C4-2B (cell line): ENCODE measurements at regions not wholly inside any gene's neighbourhood (a gene's known extent, or its start where the extent isn't known, plus 50 kb on each side); places are given as distances from the start of the nearest gene placed in this dataset.

ENCODE experiments used
- H3K27ac ChIP-seq: fragments of 450-650 bp; 2 replicates; pipeline ENCODE4 v1.5.1; 2017
- ZFX ChIP-seq: fragments of 450-650 bp; IDR thresholded peaks from 2 replicates; pipeline ENCODE4 v1.6.1; 2017
- TF ChIP-seq, protein P1 (sequence below): fragments of 450-650 bp; conservative IDR thresholded peaks from 2 replicates; pipeline ENCODE4 v1.5.1; 2017; ENCODE audit warnings: mild to moderate bottlenecking

DNA sequence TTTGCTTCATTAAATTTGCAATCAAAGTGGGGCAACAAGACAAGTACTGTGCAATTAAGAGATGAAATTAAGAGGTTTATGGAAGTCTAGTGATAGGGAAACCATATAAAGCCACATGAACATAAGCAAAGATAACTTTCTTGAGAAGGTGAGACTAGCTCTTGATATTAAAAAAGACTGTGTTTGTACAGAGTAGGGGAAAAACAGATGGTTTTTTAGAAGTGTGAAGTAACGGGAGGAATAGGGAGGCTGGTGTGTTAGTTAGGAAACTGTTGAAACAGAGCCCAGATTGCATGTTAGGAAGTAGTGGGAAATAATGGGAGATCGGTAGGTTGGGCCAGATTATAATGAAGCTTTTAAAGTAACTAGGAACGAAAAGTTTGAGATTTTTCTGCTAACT, 149.8 kb upstream of the FREM2 start:
- H3K27ac ChIP-seq, result no peak overlapping the region
- no peak for TF ChIP-seq ZFX
- TF ChIP-seq, protein P1, sequence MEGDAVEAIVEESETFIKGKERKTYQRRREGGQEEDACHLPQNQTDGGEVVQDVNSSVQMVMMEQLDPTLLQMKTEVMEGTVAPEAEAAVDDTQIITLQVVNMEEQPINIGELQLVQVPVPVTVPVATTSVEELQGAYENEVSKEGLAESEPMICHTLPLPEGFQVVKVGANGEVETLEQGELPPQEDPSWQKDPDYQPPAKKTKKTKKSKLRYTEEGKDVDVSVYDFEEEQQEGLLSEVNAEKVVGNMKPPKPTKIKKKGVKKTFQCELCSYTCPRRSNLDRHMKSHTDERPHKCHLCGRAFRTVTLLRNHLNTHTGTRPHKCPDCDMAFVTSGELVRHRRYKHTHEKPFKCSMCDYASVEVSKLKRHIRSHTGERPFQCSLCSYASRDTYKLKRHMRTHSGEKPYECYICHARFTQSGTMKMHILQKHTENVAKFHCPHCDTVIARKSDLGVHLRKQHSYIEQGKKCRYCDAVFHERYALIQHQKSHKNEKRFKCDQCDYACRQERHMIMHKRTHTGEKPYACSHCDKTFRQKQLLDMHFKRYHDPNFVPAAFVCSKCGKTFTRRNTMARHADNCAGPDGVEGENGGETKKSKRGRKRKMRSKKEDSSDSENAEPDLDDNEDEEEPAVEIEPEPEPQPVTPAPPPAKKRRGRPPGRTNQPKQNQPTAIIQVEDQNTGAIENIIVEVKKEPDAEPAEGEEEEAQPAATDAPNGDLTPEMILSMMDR, result no peak

DNA sequence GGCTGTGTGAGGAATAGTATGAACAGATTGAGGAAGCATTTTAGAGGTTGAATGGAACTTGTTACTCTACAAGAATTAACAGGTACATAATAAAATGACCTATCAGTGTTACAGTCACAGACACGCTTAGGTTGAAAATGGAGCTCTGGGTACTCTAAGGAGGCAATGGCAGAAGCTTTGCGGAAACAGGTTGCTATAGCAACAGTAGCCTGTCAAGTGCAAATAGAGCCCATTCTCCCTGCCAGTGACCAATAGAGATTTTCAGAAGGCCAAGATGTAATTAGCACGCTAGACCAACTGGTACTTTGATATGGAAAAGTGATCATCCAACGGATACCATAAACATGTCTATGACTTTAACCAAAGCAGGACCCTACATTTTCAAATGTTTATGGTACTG, 148.5 kb upstream of the FREM2 start:
- no peak overlapping the region for H3K27ac ChIP-seq
- no peak for TF ChIP-seq ZFX
- TF ChIP-seq, protein P1, result no peak

DNA sequence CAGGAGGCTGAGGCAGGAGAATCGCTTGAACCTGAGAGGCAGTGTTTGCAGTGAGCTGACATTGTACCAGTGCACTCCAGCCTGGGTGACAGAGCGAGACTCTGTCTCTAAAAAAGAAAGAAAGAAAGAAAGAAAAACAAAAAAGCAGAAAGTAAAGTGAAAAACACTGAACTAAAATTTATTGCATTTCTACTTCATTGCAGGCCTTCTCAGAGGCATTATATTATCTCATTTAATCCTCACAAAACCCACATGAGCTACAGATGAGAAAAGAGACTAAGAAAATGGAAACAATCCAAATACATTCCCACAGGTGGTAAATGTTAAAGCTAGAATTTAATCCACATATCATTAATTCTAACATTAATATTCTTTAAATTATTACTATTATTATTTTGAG, 147.2 kb upstream of the FREM2 start:
- H3K27ac ChIP-seq, result no peak overlapping the region
- TF ChIP-seq, protein P1, result no peak

DNA sequence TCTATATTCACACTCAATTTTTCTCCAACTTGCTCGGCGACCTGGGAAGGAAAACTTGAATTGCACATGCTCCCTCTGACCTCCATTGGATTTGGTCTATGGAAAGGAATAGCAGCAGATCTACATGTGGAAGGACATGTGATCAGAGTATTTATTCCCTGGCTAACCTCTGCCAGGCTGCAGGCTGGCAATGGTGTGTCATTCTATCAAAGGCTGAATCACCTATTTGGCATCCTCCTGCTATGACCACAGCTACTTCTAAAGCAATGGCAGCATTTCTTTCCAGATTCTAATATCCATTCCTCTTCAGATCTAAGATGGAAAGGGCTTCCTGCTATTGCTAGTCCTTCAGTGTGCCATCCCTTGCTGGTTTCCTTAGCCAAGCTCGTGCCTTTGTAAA, 144.3 kb upstream of the FREM2 start:
- TF ChIP-seq, protein P1, result no peak
- no peak for TF ChIP-seq ZFX
- H3K27ac ChIP-seq, result no peak overlapping the region

DNA sequence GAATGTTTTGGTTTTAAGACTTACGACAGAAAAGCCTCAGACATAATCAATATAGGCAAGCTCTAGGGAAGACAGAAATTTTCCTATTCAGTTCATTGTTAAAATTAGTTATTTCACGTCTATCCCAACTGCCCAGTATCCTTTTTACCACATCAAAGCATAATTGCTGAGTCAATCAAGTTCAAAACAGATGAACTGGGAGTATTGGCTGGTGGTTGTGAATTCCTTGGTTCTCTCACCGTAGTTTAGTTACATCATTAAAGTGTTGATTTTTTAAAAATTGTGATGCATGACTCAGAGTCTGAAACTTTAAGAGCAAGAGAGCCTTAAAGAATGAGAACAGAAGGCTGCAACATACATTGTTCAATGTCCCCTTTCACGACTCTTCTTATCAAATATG, 143.3 kb upstream of the FREM2 start:
- TF ChIP-seq ZFX, result no peak
- TF ChIP-seq, protein P1, result no peak
- H3K27ac ChIP-seq, result no peak overlapping the region

DNA sequence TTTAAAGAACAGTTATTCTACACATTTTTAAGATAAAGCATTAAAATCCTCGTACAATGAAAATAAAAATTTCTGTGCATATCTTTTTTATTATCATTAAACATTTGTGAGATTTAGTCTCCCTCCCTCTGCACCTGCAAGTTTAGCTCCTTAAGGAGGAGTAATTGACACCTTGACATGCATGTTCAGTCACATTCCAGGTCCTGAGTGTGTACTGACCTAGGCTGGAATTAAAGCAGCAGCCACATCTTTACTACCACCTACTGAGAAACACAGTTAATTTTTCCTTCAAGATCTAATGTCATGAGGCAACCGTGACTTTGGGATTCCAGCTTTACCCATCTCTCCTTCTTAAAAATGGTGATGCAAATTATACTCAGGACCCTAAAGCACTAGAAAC, 123.1 kb upstream of the FREM2 start:
- H3K27ac ChIP-seq, result no peak overlapping the region
- TF ChIP-seq, protein P1, result no peak
- TF ChIP-seq ZFX, result no peak

DNA sequence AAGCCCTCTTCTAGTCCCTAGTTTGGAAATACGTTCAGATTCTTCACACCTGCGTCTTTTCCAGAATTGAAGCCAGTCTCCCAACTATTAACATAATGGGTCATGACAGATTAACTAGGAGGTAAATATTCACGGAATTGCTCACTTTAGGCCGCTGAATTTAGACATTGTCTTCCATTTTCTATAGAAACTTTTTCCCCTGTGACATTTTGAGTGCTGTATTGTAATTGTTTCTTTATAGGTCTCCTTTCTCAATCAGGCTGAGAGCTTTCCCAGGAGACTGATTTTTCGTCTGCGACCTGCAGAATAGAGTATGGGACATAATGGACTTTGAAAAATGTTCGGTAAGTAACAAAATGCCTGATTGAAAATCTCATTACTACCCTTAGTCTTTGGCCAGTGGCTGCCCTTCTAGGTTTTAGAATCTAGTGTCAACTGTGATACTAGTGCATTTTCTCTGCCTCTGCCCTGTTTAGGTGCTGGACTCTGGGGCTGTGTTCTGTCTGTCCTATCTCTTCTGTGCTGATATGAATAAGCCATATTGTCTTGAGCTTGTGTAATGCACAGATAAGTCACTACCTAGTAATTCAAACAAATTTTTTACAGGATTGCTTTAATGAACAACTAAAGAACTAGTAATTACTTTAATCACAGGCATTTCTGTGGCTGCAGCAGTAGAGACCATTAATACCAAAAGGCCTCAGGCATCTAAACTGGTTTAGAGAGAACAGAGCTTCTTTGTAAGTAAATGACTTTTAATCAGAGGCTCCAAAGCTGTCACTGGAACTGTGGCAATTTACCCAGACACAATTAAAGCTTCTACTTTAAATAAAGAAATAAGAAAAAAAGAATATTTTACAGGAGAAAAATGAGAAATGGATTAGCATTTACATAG, 122.4 kb upstream of the FREM2 start:
- no peak overlapping the region for H3K27ac ChIP-seq
- TF ChIP-seq ZFX, result no peak
- TF ChIP-seq, protein P1, result no peak
